D341Med (cell line): ENCODE measurements at regions not wholly inside any gene's neighbourhood (a gene's known extent, or its start where the extent isn't known, plus 50 kb on each side); places are given as distances from the start of the nearest gene placed in this dataset.

Experiments
- DNase-seq: peaks from one replicate; pipeline ENCODE4 v3.0.0; 2012; ENCODE audit warnings: low spot score

DNA sequence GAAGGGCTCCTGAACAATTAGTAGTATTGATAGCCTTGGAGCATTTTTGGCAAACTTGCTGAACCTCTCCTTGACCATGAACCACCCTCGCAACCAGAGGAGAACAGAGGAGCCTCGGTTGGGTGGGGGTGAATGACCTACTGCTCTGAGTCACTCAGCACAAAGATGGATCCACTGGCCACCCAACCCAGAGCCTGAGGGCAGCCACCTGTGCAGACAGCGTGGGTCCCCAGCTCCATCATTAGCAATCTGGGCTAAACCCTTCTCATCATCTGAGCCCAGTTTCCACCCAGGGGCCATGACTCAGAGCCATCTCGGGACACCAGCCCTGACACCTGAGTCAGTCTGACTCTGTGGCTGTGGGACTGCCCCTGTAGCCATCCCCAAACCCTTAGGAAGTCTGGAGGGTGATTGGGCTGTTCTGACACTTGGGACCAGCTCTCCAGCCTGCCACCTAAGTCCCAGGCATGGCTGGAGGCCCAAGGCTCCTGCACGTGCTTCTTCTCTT, 171.8 kb upstream of the GPR26 start:
- no peak for DNase-seq

DNA sequence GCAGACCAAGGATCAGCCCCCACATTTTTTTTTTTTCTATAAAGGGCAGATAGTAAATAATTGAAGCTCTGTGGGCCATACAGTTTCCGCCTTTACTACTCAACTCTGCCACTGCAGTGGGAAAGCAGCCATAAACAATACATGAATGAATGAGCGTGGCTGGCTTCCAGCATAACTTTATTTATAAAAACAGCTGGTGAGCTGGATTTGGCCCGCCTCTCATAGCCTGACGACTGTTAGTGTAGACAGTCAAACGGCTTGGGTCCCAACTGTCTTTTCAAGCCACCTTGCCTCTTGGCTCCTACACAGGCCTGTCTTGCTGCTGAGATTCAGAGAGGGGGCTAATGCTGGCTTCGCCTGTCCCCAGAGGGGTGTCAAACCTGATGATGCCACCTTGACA, 169.8 kb upstream of the GPR26 start:
- DNase-seq: no peak

DNA sequence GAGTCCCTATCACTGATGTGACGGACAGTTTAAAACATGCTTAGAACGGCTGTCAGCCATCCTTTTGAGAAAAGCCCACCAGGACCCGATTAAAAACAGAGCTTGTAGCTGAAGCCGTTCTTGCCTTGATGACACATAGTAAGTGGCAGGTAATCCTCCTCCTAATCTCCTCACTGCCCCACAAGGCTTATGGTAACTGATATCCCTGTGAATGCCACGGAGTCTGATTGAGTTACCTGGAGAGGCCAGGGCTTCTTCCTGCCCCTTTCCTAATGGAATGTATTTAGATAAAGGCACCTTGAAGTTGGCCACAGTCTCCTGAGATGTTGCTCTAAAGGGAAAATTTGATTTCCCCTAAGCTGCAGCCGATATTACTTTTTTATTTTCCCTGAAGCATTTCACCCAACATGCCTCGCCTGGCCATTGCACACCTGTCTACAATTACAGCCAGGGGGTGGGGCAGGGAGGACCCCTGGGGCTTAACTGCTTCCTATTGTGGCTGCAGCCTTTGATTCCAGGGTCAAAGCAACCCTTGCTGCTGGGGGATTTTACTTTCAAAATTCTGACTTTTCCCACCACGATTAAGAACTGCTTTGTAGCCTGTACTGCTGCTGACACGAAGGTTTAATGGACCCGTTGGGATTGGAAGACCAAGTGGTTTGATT, 169.0 kb upstream of the GPR26 start:
- no peak for DNase-seq

DNA sequence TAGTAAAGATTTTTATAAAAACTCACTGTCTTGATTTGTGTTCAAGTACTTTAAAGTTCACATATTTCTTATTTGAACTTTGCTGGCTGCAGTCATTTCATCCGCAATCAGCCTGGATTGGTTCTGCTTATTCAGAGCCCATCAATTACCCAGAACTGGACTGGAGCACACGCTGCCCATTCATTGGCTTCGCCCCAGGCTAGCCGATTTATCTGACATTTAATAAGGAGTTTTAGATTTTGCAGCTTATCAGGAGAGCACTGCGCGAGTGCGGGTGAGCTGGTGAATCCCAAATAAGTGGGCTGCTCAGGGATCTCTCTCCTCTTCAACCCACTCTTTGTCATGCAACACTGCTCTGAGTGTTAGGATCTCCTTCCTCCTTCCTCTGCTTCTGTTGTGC, 166.0 kb upstream of the GPR26 start:
- DNase-seq: no peak

DNA sequence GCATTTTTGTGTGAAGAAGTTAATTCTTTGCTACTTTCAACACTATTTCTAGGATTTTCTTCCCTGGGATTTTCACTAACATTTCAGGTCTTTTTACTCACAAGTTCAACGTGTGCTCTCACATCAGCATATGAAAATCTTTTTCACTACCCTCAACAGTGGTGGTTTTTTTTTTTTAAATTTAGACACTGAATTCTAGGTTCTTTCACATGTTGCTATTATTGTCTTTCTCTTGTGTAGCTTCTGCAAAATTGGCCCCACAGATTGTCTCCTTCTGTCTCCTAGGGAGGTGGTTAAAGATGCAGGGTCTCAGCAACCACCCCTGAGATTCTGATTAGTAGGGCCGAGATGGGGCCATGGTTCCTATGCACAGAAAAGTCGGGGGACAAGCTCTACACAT, 165.0 kb upstream of the GPR26 start:
- DNase-seq: no peak

DNA sequence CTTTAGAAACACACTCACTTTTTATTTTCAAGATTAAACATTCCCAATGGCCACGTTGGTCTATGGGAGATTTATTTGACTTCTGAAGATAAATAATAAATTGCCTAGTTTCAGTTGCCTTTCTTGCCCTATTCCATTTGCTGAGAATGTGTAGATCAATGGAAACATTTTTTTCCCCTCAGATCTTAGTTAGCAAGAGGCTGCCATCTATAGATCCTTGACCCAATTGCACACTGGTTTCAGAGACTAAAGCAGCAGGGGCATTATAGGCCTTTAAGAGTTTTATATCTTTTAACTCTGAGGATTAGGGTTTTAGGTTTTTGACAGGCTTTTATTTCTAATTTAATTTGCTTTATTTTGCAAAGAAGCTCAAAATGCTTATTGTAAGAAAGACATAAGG, 163.2 kb upstream of the GPR26 start:
- DNase-seq: no peak

DNA sequence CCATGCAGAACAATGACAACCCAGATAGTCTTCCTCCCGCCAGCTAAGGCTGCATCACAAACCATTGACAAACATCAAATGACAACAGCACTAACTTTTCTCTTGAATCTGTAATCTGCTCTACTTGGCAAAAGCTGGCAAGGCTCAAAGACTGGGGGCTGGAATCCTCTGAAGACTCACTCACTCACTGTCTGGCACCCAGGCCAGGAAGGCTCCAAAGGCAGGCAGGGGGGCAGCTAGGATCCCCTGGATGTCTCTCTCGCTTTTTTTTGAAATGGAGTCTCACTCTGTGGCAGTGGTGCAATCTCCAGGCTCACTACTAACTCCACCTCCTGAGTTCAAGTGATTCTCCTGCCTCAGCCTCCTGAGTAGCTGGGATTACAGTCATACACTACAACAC, 159.7 kb upstream of the GPR26 start:
- no peak for DNase-seq

DNA sequence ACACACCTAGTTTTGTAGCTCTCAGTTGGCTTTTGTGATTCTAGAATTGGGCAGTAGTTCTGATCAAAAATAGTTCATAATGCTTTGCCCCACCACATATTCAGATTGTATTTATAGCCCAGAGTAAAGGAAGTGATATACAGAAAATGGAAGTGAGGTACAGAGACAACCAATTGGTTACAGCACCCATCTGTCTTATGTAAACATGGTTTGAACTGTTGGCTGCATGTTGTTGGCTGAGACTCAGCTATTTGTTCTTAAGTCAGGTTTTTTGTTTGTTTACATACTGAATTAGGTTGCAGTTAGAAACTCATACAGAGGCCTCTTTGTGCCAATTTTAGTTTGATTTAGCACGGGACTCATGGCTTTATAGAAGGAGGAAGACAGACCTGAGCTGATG, 158.9 kb upstream of the GPR26 start:
- no peak for DNase-seq

DNA sequence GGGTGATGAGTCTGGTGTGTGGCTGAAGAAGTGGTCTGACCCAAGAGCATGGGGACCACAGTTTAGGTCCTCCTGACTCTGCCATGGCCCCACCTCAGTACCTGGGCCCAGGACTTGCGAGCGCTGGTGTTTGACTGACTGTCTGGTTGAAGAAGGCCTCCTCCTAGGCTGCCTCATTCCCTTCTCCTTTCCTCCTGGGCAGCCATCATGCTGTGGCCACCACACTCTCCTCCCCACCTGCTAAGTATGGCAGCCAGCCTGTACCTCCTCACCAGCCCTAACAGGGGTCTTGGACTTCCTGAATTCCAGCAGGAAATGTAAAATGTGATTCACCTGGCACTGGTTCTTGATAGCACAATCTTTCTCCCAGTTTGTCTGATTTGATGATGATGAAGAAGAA, 156.8 kb upstream of the GPR26 start:
- DNase-seq: no peak

DNA sequence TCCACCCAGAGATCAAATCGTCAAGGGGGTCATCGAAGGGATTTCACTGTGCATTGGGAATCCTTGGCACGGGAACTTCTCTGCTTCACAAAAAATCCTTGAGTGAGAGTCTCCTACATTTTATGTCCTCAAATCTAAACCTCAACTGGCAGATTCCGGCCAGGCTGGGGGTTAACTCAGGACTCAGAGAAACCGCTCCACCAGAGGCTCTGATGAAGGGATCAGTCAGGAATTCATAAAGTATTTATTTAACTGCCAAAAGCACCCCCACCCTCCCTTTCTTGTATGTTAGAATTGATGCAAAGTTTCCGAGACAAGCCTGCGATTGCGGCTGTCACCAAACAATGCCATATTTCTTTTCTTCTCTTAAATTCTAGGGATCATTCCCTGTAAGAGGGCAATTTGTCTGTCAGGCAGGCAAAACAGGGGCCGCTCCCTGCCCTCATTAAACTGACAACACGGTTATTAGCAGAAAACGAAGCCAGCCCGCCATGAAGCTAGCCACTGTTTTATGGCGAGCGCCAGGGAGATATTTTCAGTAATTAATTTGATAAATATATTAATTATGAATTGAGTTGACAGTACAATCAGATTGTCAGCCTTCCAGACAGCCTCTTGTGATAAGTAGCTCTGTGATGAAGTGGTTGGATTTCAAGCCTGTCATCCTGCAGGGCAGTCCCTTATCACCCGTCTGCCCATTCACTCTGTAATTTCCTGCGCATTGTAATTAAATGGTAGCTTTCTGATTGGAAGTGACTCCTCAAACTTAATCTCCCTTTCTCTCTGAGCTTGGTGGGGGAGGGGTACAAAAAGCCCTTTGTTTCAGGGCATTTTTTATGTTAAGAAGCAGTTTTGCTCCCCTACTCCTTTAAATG, 153.0 kb upstream of the GPR26 start:
- DNase-seq: no peak

DNA sequence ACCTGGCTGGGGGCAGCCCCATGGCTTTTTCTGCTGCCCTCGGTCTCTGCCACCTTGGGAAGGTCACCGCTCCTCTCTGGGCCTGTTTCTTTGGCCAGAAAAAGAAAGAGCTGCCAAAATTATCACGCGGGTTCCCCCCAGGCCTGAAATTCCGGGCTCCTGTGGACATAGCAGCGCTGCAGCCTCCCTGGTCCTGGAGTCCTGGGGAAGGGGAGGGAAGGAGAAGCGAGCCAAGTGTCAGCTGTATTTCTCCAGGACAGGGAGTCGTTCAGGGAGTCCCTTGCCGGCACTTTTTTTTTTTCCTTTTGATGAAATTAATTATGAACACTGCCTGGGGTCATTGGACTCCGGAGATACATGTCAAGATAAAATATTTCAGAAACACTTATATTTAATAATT, 152.3 kb upstream of the GPR26 start:
- no peak for DNase-seq

DNA sequence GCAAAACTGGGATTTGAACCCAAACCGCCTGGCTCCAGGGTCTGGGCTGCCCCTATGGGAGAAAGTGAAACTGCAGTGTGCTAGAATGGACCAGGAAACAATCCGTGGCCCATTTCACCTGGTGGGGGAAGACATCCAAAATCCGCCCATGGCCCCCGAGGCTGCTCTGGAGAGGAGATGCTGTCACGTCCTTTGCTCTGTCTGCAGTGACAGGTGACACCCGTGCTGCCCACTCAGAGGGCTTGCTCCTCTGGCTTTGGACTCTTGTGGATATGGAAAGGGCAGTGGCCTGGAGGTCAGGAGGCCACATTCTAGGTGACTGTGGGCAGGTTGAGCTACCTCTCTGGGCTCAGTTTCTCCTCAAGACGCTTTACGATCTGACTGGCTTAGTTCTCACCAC, 151.2 kb upstream of the GPR26 start:
- DNase-seq: no peak

DNA sequence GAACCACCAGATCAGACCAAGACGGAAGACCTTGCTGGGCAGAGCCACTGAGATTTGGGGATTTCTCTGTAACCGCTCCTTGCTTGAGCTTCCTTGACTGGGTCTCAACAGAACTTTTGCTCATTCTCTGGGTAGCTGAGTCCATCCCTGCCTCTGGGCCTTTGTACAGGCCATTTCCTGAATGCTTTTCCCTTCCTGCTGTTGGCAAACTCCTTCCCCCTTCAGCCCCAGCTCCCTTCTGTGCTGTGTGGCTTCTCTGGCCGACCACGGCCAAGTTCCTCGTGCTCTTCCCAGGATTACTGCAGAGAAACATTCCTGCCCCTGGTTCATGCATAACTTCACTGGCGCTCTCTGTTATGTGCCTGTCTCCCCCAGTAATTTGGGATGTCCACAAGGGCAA, 150.5 kb upstream of the GPR26 start:
- no peak for DNase-seq

DNA sequence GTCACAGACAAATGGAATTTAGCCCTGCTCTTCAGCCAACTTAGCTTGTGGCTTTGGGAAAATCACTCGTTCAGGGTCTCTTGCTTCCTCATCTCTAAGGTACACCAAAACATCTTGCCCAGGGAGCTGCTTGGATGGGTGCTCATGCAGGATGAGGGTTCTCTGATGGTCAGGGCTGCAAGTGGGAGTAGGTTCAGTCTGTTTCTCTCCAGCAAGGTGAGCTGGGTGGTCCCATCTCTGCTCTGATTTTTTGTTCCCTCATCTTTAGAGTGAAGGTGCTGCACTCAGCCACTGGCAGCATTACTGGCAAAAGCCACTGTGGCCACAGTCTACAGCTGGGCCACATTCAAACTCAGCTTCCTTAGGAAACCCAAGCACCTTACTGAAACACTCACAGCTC, 149.9 kb upstream of the GPR26 start:
- DNase-seq: no peak

DNA sequence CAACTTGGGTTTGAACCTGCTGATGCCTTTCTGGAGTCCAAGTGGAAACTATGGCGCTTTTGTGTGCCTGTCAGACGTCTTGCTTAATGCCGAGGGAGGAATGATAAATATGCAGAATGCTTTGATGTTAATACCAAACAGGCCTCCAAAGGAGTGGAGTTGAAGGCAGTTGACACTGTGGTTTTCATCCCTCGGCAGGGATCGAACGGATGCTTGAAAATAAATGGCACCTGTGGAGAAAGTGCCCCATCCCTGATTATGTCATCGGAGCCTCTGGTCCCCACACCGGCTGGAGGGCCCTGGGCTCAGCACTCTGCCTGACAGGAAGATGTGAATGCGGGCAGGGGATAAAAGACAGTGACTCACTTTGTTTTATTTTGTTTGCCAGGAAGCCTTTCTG, 148.7 kb upstream of the GPR26 start:
- DNase-seq: no peak

DNA sequence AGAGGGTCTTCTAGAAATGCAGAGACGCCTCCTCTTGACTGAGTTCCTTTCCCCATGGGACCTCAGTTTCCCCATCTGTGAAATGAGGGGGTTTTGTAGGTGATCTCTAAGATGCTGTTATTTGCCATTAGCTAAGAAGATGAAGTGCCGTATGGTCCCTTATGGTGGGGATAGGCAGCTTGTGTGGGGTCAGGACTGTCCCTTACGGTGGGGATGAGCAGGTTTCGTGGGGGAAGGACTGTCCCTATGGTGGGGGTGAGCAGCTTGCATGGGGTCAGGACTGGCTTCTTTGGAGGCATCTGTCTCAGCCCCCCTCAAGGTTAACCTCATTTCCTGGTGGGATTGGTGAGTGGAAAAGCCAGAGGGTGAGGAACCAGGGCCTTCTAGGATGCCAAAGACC, 148.3 kb upstream of the GPR26 start:
- no peak for DNase-seq

DNA sequence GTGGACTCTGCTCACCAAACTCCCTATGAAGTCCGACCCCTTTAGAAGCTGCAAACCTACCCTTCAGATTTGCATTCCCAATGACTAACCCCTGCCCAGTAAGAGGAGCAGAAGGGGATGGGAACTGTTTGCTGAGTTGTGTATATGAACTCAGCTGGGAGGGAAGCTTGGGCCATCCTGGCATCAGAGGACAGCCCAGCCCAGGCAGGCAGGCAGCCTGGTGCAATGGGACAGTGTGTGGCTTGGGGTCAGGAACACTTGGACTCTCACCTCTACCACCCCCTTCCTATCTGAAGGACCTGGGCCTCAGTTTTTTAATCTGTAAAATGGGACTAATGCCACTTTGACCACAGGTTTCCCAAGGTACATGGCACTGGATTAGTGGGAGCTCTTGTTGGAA, 147.4 kb upstream of the GPR26 start:
- no peak for DNase-seq

DNA sequence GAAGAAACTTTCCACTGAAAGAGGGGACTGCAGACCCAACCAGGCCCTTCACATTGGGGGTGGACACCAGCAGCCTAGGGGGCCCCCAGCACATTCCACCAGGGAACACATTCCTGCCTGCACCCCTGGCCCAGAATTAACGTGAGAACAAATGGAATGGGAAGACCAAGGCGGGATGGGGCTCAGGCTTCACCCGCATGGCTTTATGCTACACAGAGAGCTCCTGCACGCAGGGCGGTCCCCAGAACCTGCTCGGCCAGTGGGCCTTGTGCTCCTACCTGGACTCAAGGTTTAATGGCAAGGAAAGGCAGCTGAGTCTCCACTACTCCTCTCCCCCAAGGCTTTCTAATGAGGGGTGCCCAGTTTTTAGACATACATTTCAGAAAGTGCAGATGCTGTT, 146.3 kb upstream of the GPR26 start:
- no peak for DNase-seq

DNA sequence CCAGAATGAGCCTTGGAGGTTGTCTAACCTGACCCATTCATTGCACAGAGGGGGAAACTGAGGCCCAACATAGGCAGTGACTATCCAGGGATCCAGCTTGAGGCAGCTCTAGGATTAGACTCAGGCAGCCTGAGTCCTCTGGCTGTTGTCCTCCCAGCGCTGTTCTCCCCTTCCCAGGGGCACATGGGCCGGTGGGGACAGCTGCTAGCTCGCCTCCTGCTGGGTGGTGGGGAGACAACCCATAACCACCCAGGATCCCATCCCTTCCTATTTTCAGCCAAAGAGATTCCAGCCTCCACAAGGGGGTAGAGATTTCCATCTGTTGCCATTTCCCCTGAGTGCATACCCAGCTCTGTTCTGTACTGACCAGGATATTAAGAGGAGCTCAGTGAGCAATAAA, 145.1 kb upstream of the GPR26 start:
- DNase-seq: no peak

DNA sequence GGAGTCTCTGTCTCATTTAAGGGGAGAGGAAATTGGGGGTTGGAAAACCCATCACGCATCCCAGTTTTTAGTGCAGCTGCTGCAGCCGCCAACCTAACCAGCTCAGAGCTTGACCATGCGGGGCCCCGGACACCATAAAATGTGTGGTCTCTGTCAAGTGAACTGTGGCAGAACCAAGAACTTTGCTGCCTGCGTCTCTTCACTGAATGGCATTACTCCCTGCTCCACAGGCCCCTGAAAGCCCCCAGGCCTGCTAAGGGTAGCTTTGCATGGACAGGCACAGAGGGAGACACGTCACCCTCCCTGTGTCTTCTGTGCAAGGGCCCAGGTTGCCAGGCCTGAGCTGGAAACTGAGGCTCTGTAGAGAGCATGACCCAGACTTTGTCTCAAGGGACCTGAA, 144.6 kb upstream of the GPR26 start:
- DNase-seq: no peak

DNA sequence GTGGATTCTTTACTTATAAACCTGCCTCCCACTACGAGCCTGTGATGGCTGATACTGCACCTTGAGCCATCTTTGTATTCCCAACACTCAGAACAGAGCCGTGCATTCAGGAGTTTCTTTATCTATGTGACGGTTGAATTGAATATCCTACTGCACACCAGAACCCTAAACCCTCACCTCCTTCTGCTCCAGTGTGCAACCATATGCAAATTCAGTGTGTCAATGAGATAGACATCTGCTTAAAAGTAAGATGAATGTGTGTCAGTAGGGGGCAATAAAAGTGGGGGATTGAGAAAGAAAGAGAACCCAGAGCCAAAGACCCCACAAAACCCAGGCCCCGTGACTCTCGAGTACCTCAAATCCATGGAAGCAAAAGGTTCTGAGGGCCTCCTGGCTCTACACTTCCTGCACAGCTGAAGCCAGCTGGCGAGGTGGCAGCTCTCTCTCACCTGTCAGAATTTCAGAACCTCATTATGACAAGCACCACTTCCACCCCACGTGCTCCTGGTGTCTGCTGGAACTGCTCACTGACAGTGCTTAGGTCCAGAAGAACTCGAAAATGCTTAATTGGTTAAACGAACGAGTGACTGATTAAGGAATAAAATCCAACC, 143.3 kb upstream of the GPR26 start:
- DNase-seq: no peak

DNA sequence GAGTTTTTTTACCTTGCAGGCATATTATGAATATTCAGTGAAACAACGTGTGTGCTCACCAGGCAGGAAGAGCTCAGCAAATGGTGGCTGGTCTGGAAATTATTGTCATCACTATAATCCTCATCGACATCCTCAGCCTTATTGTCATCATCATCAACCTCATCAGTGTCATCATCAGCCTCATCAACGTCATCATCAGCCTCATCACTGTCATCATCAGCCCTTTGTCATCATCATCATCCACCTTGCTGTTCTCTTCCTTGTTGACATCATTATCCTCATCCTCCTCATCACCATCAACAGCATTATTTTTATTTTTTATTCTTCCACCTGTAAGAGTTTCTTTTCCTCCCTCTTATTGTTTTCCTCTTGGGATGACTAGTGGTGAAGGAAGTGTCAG, 142.3 kb upstream of the GPR26 start:
- no peak for DNase-seq

DNA sequence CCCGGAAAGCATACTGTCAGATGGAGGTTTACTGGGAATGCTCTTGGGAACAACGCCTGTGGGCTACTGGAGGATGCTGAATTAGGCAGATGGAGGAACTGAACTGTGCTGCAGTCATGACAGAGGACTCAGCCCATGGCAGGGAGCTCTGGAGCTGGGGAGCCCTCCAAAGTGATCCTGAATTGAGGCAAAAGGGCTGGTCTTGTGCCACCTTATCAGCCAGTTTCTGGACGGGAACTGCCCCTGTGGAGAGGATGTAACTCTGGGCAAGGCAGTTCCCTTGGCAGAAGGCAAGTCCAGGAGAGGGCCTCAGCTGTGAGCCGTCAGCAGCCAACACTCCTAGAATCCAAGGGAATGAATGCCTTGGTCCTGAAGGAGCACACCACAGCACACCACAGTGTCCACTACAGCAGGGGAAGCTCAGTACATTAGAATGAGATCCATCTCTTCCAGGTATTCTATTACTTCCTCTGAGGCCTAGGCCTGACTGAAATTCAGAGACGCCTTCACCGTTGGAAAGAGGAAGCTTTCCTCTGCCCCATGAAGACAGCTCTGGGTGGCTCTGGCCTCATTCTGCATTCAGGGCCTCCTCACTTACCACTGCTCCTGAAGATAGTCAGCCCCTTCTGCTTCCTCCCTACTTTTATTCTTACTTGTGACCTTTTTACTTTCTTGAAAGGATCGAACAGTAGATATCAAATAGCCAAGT, 139.6 kb upstream of the GPR26 start:
- DNase-seq: no peak
